ENCODE measurements at regions not wholly inside any gene's neighbourhood (a gene's known extent, or its start where the extent isn't known, plus 50 kb on each side); places are given as distances from the start of the nearest gene placed in this dataset.
A peak's percentile ranks its signal among the peaks of the same experiment; 100 is the strongest.

- TF ChIP-seq ZNF816 (CRISPR knock-in tag; IDR thresholded peaks at IDR 0.05; ENCODE audit: borderline replicate concordance) (peak; percentile 18; the same call in 1 of the 2 replicates), ELF4 (CRISPR knock-in tag; IDR thresholded peaks at IDR 0.05; ENCODE audit: borderline replicate concordance) (no peak), HOXA3 (CRISPR knock-in tag; IDR thresholded peaks at IDR 0.05) (0 out of 2 replicates have a peak, but pooled peaks have one; percentile 30), ZFP90 (CRISPR knock-in tag; IDR thresholded peaks at IDR 0.05; ENCODE audit: borderline replicate concordance) (peak; percentile 11), GTF3A (CRISPR knock-in tag; conservative IDR thresholded peaks at IDR 0.05) (no peak; the same call in 1 of the 2 replicates), ZNF331 (CRISPR knock-in tag; IDR thresholded peaks at IDR 0.05) (0 out of 2 replicates have a peak, but pooled peaks have one; percentile 12), SATB2 (CRISPR knock-in tag; IDR thresholded peaks at IDR 0.05) (no peak), TCF12 (IDR thresholded peaks at IDR 0.05) (no peak), TCF12 (CRISPR knock-in tag; IDR thresholded peaks at IDR 0.05) (peak; percentile 77; the same call in 1 of the 2 replicates), ZC3H4 (CRISPR knock-in tag; IDR thresholded peaks at IDR 0.05; ENCODE audit: borderline replicate concordance) (peak; percentile 54; the same call in 1 of the 2 replicates), SMAD9 (CRISPR knock-in tag; IDR thresholded peaks at IDR 0.05) (0 out of 2 replicates have a peak, but pooled peaks have one; percentile 40), TFAP4 (IDR thresholded peaks at IDR 0.05; ENCODE audit: borderline replicate concordance, low read depth) (peak; percentile 92), ZNF446 (CRISPR knock-in tag; IDR thresholded peaks at IDR 0.05) (0 out of 2 replicates have a peak, but pooled peaks have one; percentile 28), MED8 (CRISPR knock-in tag; IDR thresholded peaks at IDR 0.05; ENCODE audit: insufficient replicate concordance) (peak; percentile 47), ZGPAT (CRISPR knock-in tag; IDR thresholded peaks at IDR 0.05) (0 out of 2 replicates have a peak, but pooled peaks have one; percentile 15), FOSL1 (CRISPR knock-in tag; IDR thresholded peaks at IDR 0.05; ENCODE audit: borderline replicate concordance) (0 out of 2 replicates have a peak, but pooled peaks have one; percentile 33), KLF11 (CRISPR knock-in tag; IDR thresholded peaks at IDR 0.05) (no peak; the same call in 1 of the 2 replicates), ERF (CRISPR knock-in tag; IDR thresholded peaks at IDR 0.05) (peak; percentile 40; the same call in 1 of the 2 replicates), TOE1 (CRISPR knock-in tag; IDR thresholded peaks at IDR 0.05) (0 out of 2 replicates have a peak, but pooled peaks have one; percentile 54), FOXM1 (CRISPR knock-in tag; IDR thresholded peaks at IDR 0.05) (no peak), MTA1 (CRISPR knock-in tag; IDR thresholded peaks at IDR 0.05; ENCODE audit: borderline replicate concordance) (no peak), GATA4 (IDR thresholded peaks at IDR 0.05; ENCODE audit: borderline replicate concordance, low read depth) (no peak), ZSCAN29 (CRISPR knock-in tag; conservative IDR thresholded peaks at IDR 0.05) (peak; percentile 76; the same call in 1 of the 2 replicates), ISL2 (CRISPR knock-in tag; IDR thresholded peaks at IDR 0.05) (no peak), ZNF839 (CRISPR knock-in tag; IDR thresholded peaks at IDR 0.05; ENCODE audit: borderline replicate concordance) (no peak)
- TF ChIP-seq, protein P1, sequence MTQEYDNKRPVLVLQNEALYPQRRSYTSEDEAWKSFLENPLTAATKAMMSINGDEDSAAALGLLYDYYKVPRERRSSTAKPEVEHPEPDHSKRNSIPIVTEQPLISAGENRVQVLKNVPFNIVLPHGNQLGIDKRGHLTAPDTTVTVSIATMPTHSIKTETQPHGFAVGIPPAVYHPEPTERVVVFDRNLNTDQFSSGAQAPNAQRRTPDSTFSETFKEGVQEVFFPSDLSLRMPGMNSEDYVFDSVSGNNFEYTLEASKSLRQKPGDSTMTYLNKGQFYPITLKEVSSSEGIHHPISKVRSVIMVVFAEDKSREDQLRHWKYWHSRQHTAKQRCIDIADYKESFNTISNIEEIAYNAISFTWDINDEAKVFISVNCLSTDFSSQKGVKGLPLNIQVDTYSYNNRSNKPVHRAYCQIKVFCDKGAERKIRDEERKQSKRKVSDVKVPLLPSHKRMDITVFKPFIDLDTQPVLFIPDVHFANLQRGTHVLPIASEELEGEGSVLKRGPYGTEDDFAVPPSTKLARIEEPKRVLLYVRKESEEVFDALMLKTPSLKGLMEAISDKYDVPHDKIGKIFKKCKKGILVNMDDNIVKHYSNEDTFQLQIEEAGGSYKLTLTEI (CRISPR knock-in tag; conservative IDR thresholded peaks at IDR 0.05): no peak
- TF ChIP-seq, protein P2, sequence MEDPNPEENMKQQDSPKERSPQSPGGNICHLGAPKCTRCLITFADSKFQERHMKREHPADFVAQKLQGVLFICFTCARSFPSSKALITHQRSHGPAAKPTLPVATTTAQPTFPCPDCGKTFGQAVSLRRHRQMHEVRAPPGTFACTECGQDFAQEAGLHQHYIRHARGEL (CRISPR knock-in tag; IDR thresholded peaks at IDR 0.05): 0 out of 2 replicates have a peak, but pooled peaks have one; percentile 70
Observed at GRCh38 chr2:20537423-20538307, 90.8 kb downstream of the RHOB start (continued).

All from HepG2 (cell line).